ENCODE measurements at regions not wholly inside any gene's neighbourhood (a gene's known extent, or its start where the extent isn't known, plus 50 kb on each side); places are given as distances from the start of the nearest gene placed in this dataset.

DNA sequence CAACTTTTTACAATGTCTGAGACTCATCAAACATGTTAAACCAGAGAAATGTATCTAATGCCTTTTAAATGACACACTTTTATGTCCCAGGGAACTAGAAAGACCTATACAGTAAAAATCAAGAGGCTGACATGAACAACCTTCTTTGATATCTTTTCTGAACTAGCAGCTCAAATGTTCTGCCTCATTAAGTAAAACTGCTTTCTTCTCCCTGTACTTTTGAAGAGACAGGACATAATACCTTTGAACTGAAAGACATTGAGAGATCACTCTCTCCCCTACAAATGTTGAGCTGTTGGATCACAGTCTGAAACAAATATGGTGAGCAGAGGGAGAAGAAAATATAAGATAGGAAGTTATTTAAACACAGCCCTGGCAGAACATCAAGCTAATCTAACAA, 123.0 kb downstream of the FAM181B start:
- dilution Hi-C loops (cut with MboI; ENCODE audit: extremely low pct_ligation_motif_present, low sequenced_read_pairs) (no loop called here), intact Hi-C loops (cut with micrococcal nuclease) (no loop called here)
- Histone ChIP-seq H3K27me3 (ENCODE audit: control insufficient read depth in 2 of 2, insufficient read depth in 2 of 2, low read length in 2 of 2) (no peaks in the 10 kb centered on the region), H3K9ac (replicated peaks; ENCODE audit: extremely low read depth, insufficient read depth, low read length) (no peak overlapping the region), H4K20me1 (replicated peaks; ENCODE audit: control insufficient read depth, extremely low read depth, insufficient read depth, low read length) (no peaks in the 10 kb centered on the region), H2AFZ (ENCODE audit: low read depth, low read length) (no peak overlapping the region), H3K9me1 (replicated peaks; ENCODE audit: control insufficient read depth, extremely low read depth, insufficient read depth, low read length) (no peaks in the 10 kb centered on the region), H3K4me1 (ENCODE audit: control insufficient read depth, extremely low read depth, insufficient read depth, low read length) (no peaks in the 10 kb centered on the region), H3K4me3 (replicated peaks in 1 of 3; ENCODE audit: insufficient read depth in 1 of 3, low read depth in 1 of 3, low read length in 3 of 3) (no peak overlapping the region), H3K36me3 (ENCODE audit: control insufficient read depth in 2 of 2, extremely low read depth in 1 of 2, insufficient read depth in 2 of 2, low read length in 2 of 2) (no peaks in the 10 kb centered on the region), H3K79me2 (ENCODE audit: control insufficient read depth, insufficient read depth, low read length) (no peaks in the 10 kb centered on the region), H3K9me3 (replicated peaks; ENCODE audit: control insufficient read depth, insufficient read depth, low read length) (no peaks in the 10 kb centered on the region), H3K27ac (ENCODE audit: insufficient read depth, low read depth, low read length) (no peak overlapping the region), H3K4me2 (ENCODE audit: insufficient read depth, low read length) (no peak overlapping the region)
- CTCF ChIA-PET = no interaction called here
- FAIRE-seq (no peak), DNase-seq (ENCODE audit: low read depth, low spot score) (no peak)
- no peak for TF ChIP-seq EZH2 (IDR thresholded peaks at IDR 0.05; ENCODE audit: borderline replicate concordance, low read depth, low read length, severe bottlenecking)
- TF ChIP-seq MYC (IDR thresholded peaks at IDR 0.05; ENCODE audit: low read depth, low read length) = no peak
- TF ChIP-seq POLR2AphosphoS5 (IDR thresholded peaks at IDR 0.05; ENCODE audit: insufficient read depth, low read depth, low read length) = no peak
- TF ChIP-seq FOS (IDR thresholded peaks at IDR 0.05; ENCODE audit: borderline replicate concordance, insufficient read depth, low read length) = no peak
- no peak for TF ChIP-seq POLR2A (IDR thresholded peaks at IDR 0.05; ENCODE audit: low read depth, low read length)
- TF ChIP-seq, protein P1, sequence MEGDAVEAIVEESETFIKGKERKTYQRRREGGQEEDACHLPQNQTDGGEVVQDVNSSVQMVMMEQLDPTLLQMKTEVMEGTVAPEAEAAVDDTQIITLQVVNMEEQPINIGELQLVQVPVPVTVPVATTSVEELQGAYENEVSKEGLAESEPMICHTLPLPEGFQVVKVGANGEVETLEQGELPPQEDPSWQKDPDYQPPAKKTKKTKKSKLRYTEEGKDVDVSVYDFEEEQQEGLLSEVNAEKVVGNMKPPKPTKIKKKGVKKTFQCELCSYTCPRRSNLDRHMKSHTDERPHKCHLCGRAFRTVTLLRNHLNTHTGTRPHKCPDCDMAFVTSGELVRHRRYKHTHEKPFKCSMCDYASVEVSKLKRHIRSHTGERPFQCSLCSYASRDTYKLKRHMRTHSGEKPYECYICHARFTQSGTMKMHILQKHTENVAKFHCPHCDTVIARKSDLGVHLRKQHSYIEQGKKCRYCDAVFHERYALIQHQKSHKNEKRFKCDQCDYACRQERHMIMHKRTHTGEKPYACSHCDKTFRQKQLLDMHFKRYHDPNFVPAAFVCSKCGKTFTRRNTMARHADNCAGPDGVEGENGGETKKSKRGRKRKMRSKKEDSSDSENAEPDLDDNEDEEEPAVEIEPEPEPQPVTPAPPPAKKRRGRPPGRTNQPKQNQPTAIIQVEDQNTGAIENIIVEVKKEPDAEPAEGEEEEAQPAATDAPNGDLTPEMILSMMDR (IDR thresholded peaks at IDR 0.05; ENCODE audit: extremely low read depth in 1 of 2, insufficient read depth in 1 of 2, low read depth in 1 of 2, low read length in 2 of 2) = no peak
- TF ChIP-seq, protein P2, sequence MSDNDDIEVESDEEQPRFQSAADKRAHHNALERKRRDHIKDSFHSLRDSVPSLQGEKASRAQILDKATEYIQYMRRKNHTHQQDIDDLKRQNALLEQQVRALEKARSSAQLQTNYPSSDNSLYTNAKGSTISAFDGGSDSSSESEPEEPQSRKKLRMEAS (IDR thresholded peaks at IDR 0.05; ENCODE audit: insufficient read depth, insufficient read length) = no peak
- no peak for TF ChIP-seq JUN (IDR thresholded peaks at IDR 0.05; ENCODE audit: borderline replicate concordance, insufficient read depth, insufficient read length, low read depth)
- POLR2A ChIA-PET = no interaction called here
- no TSS peak for BruUV-seq (replicated peaks)
